ENCODE measurements at regions not wholly inside any gene's neighbourhood (a gene's known extent, or its start where the extent isn't known, plus 50 kb on each side); places are given as distances from the start of the nearest gene placed in this dataset.

- TF ChIP-seq CTCF (IDR thresholded peaks at IDR 0.05) (no peak), EZH2 (IDR thresholded peaks at IDR 0.05; ENCODE audit: borderline replicate concordance, insufficient read depth, low read depth, low read length, poor library complexity, severe bottlenecking) (no peak)
Measured at GRCh38 chr12:92035477-92035876, 110.2 kb downstream of the BTG1 start.
